ENCODE measurements at regions not wholly inside any gene's neighbourhood (a gene's known extent, or its start where the extent isn't known, plus 50 kb on each side); places are given as distances from the start of the nearest gene placed in this dataset.

- H3K4me3 Mint-ChIP-seq: no peak overlapping the region
- H2AFZ ChIP-seq: no peak overlapping the region
- TF ChIP-seq STAT1 (IDR thresholded peaks at IDR 0.05; ENCODE audit: unreplicated experiment): no peak
- no peak for TF ChIP-seq JUNB (IDR thresholded peaks at IDR 0.05; ENCODE audit: unreplicated experiment)
- TF ChIP-seq POLR2AphosphoS5 (IDR thresholded peaks at IDR 0.05; ENCODE audit: low read depth): no peak
- TF ChIP-seq CREB1 (CRISPR knock-in tag; IDR thresholded peaks at IDR 0.05; ENCODE audit: low read depth): no peak
- TF ChIP-seq ZNF462 (CRISPR knock-in tag; IDR thresholded peaks at IDR 0.05): no peak
- no peak for TF ChIP-seq ETS1 (IDR thresholded peaks at IDR 0.05)
- no peak for TF ChIP-seq EZH2phosphoT487 (IDR thresholded peaks at IDR 0.05; ENCODE audit: unreplicated experiment)
- no peak for TF ChIP-seq REST (IDR thresholded peaks at IDR 0.05; ENCODE audit: unreplicated experiment)
- no peak for TF ChIP-seq NANOG (IDR thresholded peaks at IDR 0.05; ENCODE audit: borderline replicate concordance)
- no peak for TF ChIP-seq ZNF331 (CRISPR knock-in tag; IDR thresholded peaks at IDR 0.05; ENCODE audit: low read depth)
- TF ChIP-seq CTCF (conservative IDR thresholded peaks at IDR 0.05; ENCODE audit: low read depth in 2 of 2): no peak
- TF ChIP-seq EZH2 (IDR thresholded peaks at IDR 0.05; ENCODE audit: low read depth, unreplicated experiment): no peak
- TF ChIP-seq ZNF114 (CRISPR knock-in tag; IDR thresholded peaks at IDR 0.05): no peak
- no peaks in the 10 kb centered on the region; the same call in 2 of the 3 replicates for H3K36me3 Mint-ChIP-seq (ENCODE audit: low read depth)
- H3K4me1 ChIP-seq (ENCODE audit: insufficient read depth): peaks cover 23% of the 10 kb centered on the region
- H3K9me2 ChIP-seq (ENCODE audit: insufficient read depth): peaks cover 26% of the 10 kb centered on the region
- H4K20me1 ChIP-seq (replicated peaks; ENCODE audit: insufficient read depth): no peaks in the 10 kb centered on the region
- no peak overlapping the region for H3K27ac ChIP-seq (ENCODE audit: low read depth)
- H3K4me2 ChIP-seq: no peak overlapping the region
- no peaks in the 10 kb centered on the region for H3F3A ChIP-seq (replicated peaks; ENCODE audit: low read depth)
- no peaks in the 10 kb centered on the region for H3K36me3 ChIP-seq (ENCODE audit: insufficient read depth)
- no peaks in the 10 kb centered on the region for H3K9me3 Mint-ChIP-seq
- H3K27ac Mint-ChIP-seq: no peak overlapping the region
- no peak for DNase-seq (ENCODE audit: low spot score)
- no peaks in the 10 kb centered on the region for H3K79me2 ChIP-seq (replicated peaks; ENCODE audit: insufficient read depth)
- H3K27me3 Mint-ChIP-seq (ENCODE audit: insufficient read depth, low read depth, poor library complexity): peaks cover 1% of the 10 kb centered on the region
- no peak overlapping the region for H3K4me3 ChIP-seq
- H3K27me3 ChIP-seq (ENCODE audit: insufficient read depth): no peaks in the 10 kb centered on the region
- peaks cover 21% of the 10 kb centered on the region for H3K4me1 Mint-ChIP-seq
- no peak for ATAC-seq
Observed at GRCh38 chr11:15605094-15605493, 490.4 kb downstream of the INSC start.
